H1 (cell line): ENCODE measurements at regions not wholly inside any gene's neighbourhood (a gene's known extent, or its start where the extent isn't known, plus 50 kb on each side); places are given as distances from the start of the nearest gene placed in this dataset.

Experiments used
- ASH2L ChIP-seq: fragments of 200-600, 300-600 bp; sonication (generic); IDR thresholded peaks from one replicate; pipeline ENCODE4 v1.7.1; 2017; ENCODE audit warnings: low read length
- ATF2 ChIP-seq: IDR thresholded peaks from 2 replicates; pipeline ENCODE4 v1.6.1; 2012; ENCODE audit warnings: low read length, inconsistent platforms
- BRCA1 ChIP-seq: IDR thresholded peaks from 2 replicates; pipeline ENCODE4 v1.6.1; 2012; ENCODE audit warnings: low read depth, low read length, improper control_type of control experiment
- CEBPB ChIP-seq: IDR thresholded peaks from 2 replicates; pipeline ENCODE4 v1.6.1; 2012; ENCODE audit warnings: low read depth, low read length
- CTCF ChIP-seq, 3 experiments: IDR thresholded peaks; 1 replicate in 2 of 3; 2 replicates in 1 of 3; pipeline versions ENCODE4 v1.5.1 to v1.6.1; 2011; ENCODE audit warnings: low read length in 3 of 3, mild to moderate bottlenecking in 3 of 3, inconsistent platforms in 2 of 3, low read depth in 1 of 3, moderate library complexity in 1 of 3; ENCODE audit not compliant: insufficient read depth in 1 of 3; ENCODE audit errors: control extremely low read depth in 1 of 3
- POLR2AphosphoS5 ChIP-seq: IDR thresholded peaks from 2 replicates; pipeline ENCODE4 v1.6.1; 2011; ENCODE audit warnings: low read depth, low read length
- TBP ChIP-seq: IDR thresholded peaks from 2 replicates; pipeline ENCODE4 v1.6.1; 2011; ENCODE audit warnings: low read depth, low read length, improper control_type of control experiment
- USF2 ChIP-seq: IDR thresholded peaks from 2 replicates; pipeline ENCODE4 v1.6.1; 2011; ENCODE audit warnings: low read length, improper control_type of control experiment

GRCh38 chr11:93080146-93080759 lies 110.8 kb downstream of the MTNR1B start:
- no peak for TF ChIP-seq CTCF (IDR thresholded peaks at IDR 0.05; ENCODE audit: control extremely low read depth in 1 of 3, insufficient read depth in 1 of 3, low read depth in 1 of 3, low read length in 3 of 3)
- no peak for TF ChIP-seq ATF2
- no peak for TF ChIP-seq TBP
- no peak for TF ChIP-seq CEBPB
- no peak for TF ChIP-seq USF2
- no peak for TF ChIP-seq BRCA1
- TF ChIP-seq POLR2AphosphoS5, result no peak
- no peak for TF ChIP-seq ASH2L
